ENCODE measurements at regions not wholly inside any gene's neighbourhood (a gene's known extent, or its start where the extent isn't known, plus 50 kb on each side); places are given as distances from the start of the nearest gene placed in this dataset.

DNA sequence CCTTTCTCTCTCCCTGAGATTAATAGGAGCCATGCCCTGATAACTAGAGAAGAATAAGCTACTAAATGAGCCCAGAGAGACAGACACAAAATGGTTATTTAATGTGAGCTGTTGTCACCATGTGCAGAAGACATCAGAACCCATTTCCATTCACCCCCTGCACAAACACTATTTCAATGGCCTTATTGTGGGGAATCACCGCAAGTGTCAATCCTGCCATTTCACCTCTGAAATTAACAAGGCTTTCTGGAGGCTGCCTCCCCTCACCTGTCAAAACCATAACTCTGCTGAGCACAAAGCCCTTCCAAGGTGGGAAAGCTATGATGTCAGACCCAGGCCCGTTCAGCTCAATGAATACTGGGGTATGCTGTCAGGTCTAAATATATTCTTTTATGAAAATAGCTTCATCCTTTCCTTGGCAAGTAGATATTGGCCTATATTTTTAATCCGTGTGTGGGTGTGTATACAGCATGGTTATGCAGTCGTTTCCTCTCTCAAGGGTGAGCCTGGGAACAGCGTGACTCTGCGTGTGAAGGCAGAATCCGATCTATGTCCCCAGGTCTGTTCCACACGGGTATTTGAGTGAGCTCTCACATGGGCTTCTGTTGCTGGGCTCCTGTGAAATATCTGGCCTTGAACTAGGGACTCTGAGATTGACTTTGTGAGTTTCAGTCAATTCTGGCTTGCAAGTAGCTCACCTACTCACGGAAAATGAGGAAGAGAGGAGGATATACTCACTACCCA, 266.3 kb downstream of the FBXW7 start:
- Histone ChIP-seq H3K4me3 (ENCODE audit: low read depth in 1 of 2, low read length in 2 of 2) (no peak overlapping the region), H3K4me1 (ENCODE audit: control insufficient read depth in 1 of 2, insufficient read depth in 2 of 2, low read length in 2 of 2) (no peaks in the 10 kb centered on the region), H3K36me3 (ENCODE audit: control insufficient read depth in 1 of 2, insufficient read depth in 2 of 2, low read length in 2 of 2) (no peaks in the 10 kb centered on the region), H3K27me3 (ENCODE audit: control insufficient read depth in 1 of 2, insufficient read depth in 2 of 2, low read length in 2 of 2) (no peaks in the 10 kb centered on the region), H3K9me3 (ENCODE audit: control insufficient read depth in 1 of 2, low read length in 2 of 2) (no peaks in the 10 kb centered on the region), H3K27ac (ENCODE audit: low read depth, low read length) (no peak overlapping the region), H3K9ac (ENCODE audit: low read depth in 1 of 2, low read length in 2 of 2) (no peak overlapping the region)

DNA sequence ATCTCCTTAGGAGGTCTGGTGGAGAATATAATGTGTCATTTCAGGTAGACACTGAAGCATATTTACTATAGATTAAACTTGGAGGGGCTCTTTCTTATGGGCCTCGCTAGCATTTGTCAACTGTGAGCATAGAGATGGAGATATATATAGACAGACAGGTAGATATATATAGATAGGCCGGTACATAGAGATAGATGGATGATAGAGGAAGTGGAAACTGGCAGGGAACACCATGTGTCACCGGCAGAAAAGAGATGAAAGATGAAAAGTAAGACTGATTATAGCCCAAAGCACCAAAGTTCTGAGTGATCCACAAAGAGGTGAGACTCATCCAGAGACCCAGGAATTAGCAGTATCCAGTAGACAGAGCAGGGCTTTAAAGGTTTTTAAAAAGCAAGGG, 268.1 kb downstream of the FBXW7 start:
- H3K4me1 ChIP-seq (ENCODE audit: control insufficient read depth in 1 of 2, insufficient read depth in 2 of 2, low read length in 2 of 2), result no peaks in the 10 kb centered on the region
- no peaks in the 10 kb centered on the region for H3K9me3 ChIP-seq (ENCODE audit: control insufficient read depth in 1 of 2, low read length in 2 of 2)
- H3K36me3 ChIP-seq (ENCODE audit: control insufficient read depth in 1 of 2, insufficient read depth in 2 of 2, low read length in 2 of 2), result no peaks in the 10 kb centered on the region
- no peak overlapping the region for H3K27ac ChIP-seq (ENCODE audit: low read depth, low read length)
- no peaks in the 10 kb centered on the region for H3K27me3 ChIP-seq (ENCODE audit: control insufficient read depth in 1 of 2, insufficient read depth in 2 of 2, low read length in 2 of 2)
- no peak overlapping the region for H3K9ac ChIP-seq (ENCODE audit: low read depth in 1 of 2, low read length in 2 of 2)
- no peak overlapping the region for H3K4me3 ChIP-seq (ENCODE audit: low read depth in 1 of 2, low read length in 2 of 2)

DNA sequence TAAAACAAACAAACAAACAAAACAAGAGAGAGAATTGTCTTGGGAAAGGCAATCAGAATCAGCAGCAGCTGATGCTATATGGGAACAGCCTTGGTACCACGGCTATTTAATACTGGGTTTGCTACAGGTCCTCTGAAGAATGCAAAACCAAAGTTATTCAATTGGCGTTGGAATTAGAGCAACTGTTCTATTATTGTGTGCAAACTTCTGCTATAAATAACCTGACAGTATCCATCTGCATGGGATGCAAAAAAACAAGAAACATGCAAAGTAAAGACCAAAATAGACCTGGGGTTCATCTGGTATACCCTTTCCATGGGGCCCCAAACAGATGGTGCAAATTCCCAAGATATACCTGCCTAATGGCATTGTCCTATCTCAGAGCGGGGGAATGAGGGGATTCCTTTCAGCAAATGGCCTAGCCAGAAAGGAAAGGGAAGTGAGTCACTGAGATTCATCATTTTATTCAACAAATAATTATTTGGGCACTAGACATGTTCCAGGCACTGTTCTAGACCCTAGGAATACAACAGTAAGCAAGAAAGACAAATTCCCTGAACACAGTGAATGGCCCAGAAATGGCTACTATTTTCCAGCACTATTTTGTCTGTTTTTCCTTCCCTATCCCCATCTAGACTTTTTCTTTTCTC, 268.9 kb downstream of the FBXW7 start:
- no peak overlapping the region for H3K27ac ChIP-seq (ENCODE audit: low read depth, low read length)
- no peak overlapping the region for H3K4me3 ChIP-seq (ENCODE audit: low read depth in 1 of 2, low read length in 2 of 2)
- no peaks in the 10 kb centered on the region for H3K4me1 ChIP-seq (ENCODE audit: control insufficient read depth in 1 of 2, insufficient read depth in 2 of 2, low read length in 2 of 2)
- no peaks in the 10 kb centered on the region for H3K36me3 ChIP-seq (ENCODE audit: control insufficient read depth in 1 of 2, insufficient read depth in 2 of 2, low read length in 2 of 2)
- H3K27me3 ChIP-seq (ENCODE audit: control insufficient read depth in 1 of 2, insufficient read depth in 2 of 2, low read length in 2 of 2), result no peaks in the 10 kb centered on the region
- H3K9ac ChIP-seq (ENCODE audit: low read depth in 1 of 2, low read length in 2 of 2), result no peak overlapping the region
- H3K9me3 ChIP-seq (ENCODE audit: control insufficient read depth in 1 of 2, low read length in 2 of 2), result no peaks in the 10 kb centered on the region

DNA sequence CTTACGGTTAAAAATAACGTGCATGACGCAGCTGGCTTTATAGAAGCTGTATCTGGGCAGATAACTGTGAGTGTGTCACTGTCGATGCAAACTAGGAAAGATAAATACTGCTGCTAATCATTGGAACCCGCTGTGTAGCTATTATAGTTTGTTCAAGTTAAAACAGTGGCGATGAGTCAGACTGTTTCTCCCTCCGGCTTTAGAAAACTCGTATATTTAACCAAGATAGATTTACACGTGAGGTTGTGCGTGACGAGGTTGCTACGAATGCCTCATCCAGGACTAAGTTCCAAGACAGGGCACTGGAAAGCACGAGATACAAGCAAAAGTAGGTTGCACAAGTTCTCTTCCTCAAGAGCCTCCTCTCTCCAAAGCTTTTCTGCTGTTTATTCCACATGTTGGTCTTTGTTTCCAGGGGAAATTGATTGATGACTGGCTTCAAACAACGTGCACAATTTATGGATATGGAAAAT, 270.7 kb downstream of the FBXW7 start:
- Histone ChIP-seq H3K36me3 (ENCODE audit: control insufficient read depth in 1 of 2, insufficient read depth in 2 of 2, low read length in 2 of 2) (no peaks in the 10 kb centered on the region), H3K4me1 (ENCODE audit: control insufficient read depth in 1 of 2, insufficient read depth in 2 of 2, low read length in 2 of 2) (no peaks in the 10 kb centered on the region), H3K4me3 (ENCODE audit: low read depth in 1 of 2, low read length in 2 of 2) (no peak overlapping the region), H3K9me3 (ENCODE audit: control insufficient read depth in 1 of 2, low read length in 2 of 2) (no peaks in the 10 kb centered on the region), H3K27me3 (ENCODE audit: control insufficient read depth in 1 of 2, insufficient read depth in 2 of 2, low read length in 2 of 2) (no peaks in the 10 kb centered on the region), H3K9ac (ENCODE audit: low read depth in 1 of 2, low read length in 2 of 2) (no peak overlapping the region), H3K27ac (ENCODE audit: low read depth, low read length) (no peak overlapping the region)

- H3K27ac ChIP-seq (ENCODE audit: low read depth, low read length), result no peak overlapping the region
- no peaks in the 10 kb centered on the region for H3K36me3 ChIP-seq (ENCODE audit: control insufficient read depth in 1 of 2, insufficient read depth in 2 of 2, low read length in 2 of 2)
- H3K4me3 ChIP-seq (ENCODE audit: low read depth in 1 of 2, low read length in 2 of 2), result no peak overlapping the region
- H3K9me3 ChIP-seq (ENCODE audit: control insufficient read depth in 1 of 2, low read length in 2 of 2), result no peaks in the 10 kb centered on the region
- H3K4me1 ChIP-seq (ENCODE audit: control insufficient read depth in 1 of 2, insufficient read depth in 2 of 2, low read length in 2 of 2), result no peaks in the 10 kb centered on the region
- H3K27me3 ChIP-seq (ENCODE audit: control insufficient read depth in 1 of 2, insufficient read depth in 2 of 2, low read length in 2 of 2), result no peaks in the 10 kb centered on the region
- no peak overlapping the region for H3K9ac ChIP-seq (ENCODE audit: low read depth in 1 of 2, low read length in 2 of 2)
These were observed 271.8 kb downstream of the FBXW7 start for GRCh38 chr4:152264106-152264505.

DNA sequence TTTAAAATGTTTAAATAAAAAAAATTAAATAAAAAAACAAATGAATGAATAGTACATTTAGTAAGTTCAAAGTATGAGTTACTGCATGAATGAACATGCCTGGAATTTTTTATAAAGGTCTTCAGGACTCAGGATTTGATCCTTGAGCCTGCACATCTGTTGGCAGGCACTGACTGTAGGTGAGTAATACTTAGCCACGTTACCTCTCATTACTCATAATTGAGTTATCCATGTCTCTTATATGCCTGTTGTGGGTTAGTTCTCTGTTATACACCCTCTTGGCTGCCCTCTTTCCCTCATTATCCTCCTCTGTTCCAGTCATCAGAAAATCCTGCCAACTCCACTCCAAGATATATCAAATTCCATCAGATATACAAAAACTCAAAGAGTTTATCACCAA, 276.0 kb downstream of the FBXW7 start:
- H3K4me3 ChIP-seq (ENCODE audit: low read depth in 1 of 2, low read length in 2 of 2), result no peak overlapping the region
- H3K9me3 ChIP-seq (ENCODE audit: control insufficient read depth in 1 of 2, low read length in 2 of 2), result no peaks in the 10 kb centered on the region
- no peaks in the 10 kb centered on the region for H3K36me3 ChIP-seq (ENCODE audit: control insufficient read depth in 1 of 2, insufficient read depth in 2 of 2, low read length in 2 of 2)
- H3K27me3 ChIP-seq (ENCODE audit: control insufficient read depth in 1 of 2, insufficient read depth in 2 of 2, low read length in 2 of 2), result no peaks in the 10 kb centered on the region
- no peak overlapping the region for H3K9ac ChIP-seq (ENCODE audit: low read depth in 1 of 2, low read length in 2 of 2)
- peaks cover 0 to 4% of the 10 kb centered on the region in 2 donors for H3K4me1 ChIP-seq (ENCODE audit: control insufficient read depth in 1 of 2, insufficient read depth in 2 of 2, low read length in 2 of 2)
- H3K27ac ChIP-seq (ENCODE audit: low read depth, low read length), result no peak overlapping the region

DNA sequence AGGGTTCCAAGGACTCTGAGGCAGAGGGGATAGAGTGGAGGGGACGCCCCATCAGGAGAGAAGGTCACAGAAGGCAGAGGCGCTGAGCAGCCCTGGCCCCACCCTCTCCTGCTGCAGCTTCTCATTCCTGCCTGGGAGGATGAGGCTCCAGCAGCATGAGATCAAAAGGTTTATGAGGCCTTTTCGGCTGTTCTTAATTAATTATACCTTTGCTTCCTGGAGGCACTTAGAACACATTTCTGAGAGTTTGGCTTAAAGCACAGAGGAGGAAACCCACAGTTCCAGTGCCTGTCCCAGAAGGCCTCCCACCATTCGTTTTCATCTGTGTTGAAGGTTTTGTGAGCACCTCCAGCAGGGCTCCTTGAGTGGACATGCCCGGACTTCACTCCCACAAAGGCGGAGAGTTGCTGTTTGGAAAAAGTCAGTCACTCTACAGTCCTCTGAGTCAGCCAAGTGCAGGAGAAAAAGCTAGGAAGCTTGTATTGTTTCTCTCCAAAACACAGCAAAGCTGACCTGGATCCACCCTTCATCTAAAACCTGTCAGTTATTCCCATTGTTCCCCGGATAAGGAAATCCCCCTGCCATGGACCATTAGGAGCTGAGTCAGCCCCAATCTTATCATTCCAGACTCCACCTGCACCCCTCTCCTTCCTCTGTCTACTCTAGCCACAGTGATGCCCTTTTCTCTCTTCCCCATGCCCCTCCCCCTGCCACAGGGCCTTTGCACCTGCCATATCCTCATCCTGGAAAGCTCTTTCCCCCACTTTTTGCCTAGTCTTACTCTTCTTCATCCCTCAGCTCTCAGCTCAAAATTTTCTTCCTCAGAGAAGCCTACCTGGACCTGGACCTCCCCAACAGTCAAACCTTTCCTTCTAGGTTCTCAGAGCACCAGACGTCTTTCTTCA, 276.8 kb downstream of the FBXW7 start:
- no peak overlapping the region for H3K4me3 ChIP-seq (ENCODE audit: low read depth in 1 of 2, low read length in 2 of 2)
- H3K27me3 ChIP-seq (ENCODE audit: control insufficient read depth in 1 of 2, insufficient read depth in 2 of 2, low read length in 2 of 2), result no peaks in the 10 kb centered on the region
- no peak overlapping the region for H3K27ac ChIP-seq (ENCODE audit: low read depth, low read length)
- H3K9ac ChIP-seq (ENCODE audit: low read depth in 1 of 2, low read length in 2 of 2), result no peak overlapping the region
- H3K36me3 ChIP-seq (ENCODE audit: control insufficient read depth in 1 of 2, insufficient read depth in 2 of 2, low read length in 2 of 2), result no peaks in the 10 kb centered on the region
- H3K9me3 ChIP-seq (ENCODE audit: control insufficient read depth in 1 of 2, low read length in 2 of 2), result no peaks in the 10 kb centered on the region
- H3K4me1 ChIP-seq (ENCODE audit: control insufficient read depth in 1 of 2, insufficient read depth in 2 of 2, low read length in 2 of 2), result peaks cover 0 to 4% of the 10 kb centered on the region in 2 donors

DNA sequence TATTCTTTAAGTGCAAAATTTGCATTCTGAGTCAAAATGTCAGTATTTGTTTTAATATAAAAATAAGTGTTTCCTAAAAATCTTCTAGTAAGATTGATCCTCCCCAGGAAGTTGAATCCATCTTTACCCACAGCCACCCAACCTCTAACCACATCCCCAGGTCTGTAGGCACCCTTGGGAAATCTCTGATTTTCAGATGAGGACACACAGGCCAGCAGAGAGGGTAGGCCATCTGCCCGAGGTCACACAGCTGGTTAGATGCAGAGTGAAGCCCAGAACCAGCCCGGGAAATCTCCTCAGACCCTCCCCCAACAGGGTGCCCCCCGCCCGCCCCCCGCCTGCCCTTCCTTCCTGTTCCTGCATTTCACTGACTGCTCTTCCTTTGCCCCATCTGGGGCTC, 277.5 kb downstream of the FBXW7 start:
- H3K27ac ChIP-seq (ENCODE audit: low read depth, low read length), result no peak overlapping the region
- H3K9me3 ChIP-seq (ENCODE audit: control insufficient read depth in 1 of 2, low read length in 2 of 2), result no peaks in the 10 kb centered on the region
- no peaks in the 10 kb centered on the region for H3K36me3 ChIP-seq (ENCODE audit: control insufficient read depth in 1 of 2, insufficient read depth in 2 of 2, low read length in 2 of 2)
- H3K9ac ChIP-seq (ENCODE audit: low read depth in 1 of 2, low read length in 2 of 2), result no peak overlapping the region
- H3K4me1 ChIP-seq (ENCODE audit: control insufficient read depth in 1 of 2, insufficient read depth in 2 of 2, low read length in 2 of 2), result peaks cover 0 to 4% of the 10 kb centered on the region in 2 donors
- H3K27me3 ChIP-seq (ENCODE audit: control insufficient read depth in 1 of 2, insufficient read depth in 2 of 2, low read length in 2 of 2), result no peaks in the 10 kb centered on the region
- no peak overlapping the region for H3K4me3 ChIP-seq (ENCODE audit: low read depth in 1 of 2, low read length in 2 of 2)

GRCh38 chr4:152257601-152258066, 278.3 kb downstream of the FBXW7 start:
- H3K27ac ChIP-seq (ENCODE audit: low read depth, low read length), result no peak overlapping the region
- peaks cover 0 to 4% of the 10 kb centered on the region in 2 donors for H3K4me1 ChIP-seq (ENCODE audit: control insufficient read depth in 1 of 2, insufficient read depth in 2 of 2, low read length in 2 of 2)
- H3K36me3 ChIP-seq (ENCODE audit: control insufficient read depth in 1 of 2, insufficient read depth in 2 of 2, low read length in 2 of 2), result no peaks in the 10 kb centered on the region
- no peak overlapping the region for H3K4me3 ChIP-seq (ENCODE audit: low read depth in 1 of 2, low read length in 2 of 2)
- H3K9ac ChIP-seq (ENCODE audit: low read depth in 1 of 2, low read length in 2 of 2), result no peak overlapping the region
- no peaks in the 10 kb centered on the region for H3K9me3 ChIP-seq (ENCODE audit: control insufficient read depth in 1 of 2, low read length in 2 of 2)
- no peaks in the 10 kb centered on the region for H3K27me3 ChIP-seq (ENCODE audit: control insufficient read depth in 1 of 2, insufficient read depth in 2 of 2, low read length in 2 of 2)

DNA sequence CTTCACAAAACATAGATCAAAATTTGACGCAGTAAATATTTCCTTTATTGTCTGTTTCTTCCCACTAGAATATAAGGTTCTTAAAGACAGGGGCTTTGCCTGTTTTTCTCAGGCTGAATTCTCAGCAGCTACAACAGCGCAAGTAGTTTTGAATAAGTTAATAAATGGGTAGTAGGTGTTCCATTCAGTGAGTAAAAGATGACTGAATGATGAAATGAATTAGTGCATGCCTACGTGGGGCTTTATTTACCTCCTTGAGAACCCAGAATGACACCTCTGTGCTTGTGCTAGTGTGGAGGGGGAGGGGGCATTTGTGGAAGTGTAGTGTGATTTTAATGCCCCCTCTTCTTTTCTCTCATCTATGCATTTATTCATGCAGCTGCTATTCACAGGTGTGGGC, 278.9 kb downstream of the FBXW7 start:
- Histone ChIP-seq H3K9ac (ENCODE audit: low read depth in 1 of 2, low read length in 2 of 2) (no peak overlapping the region), H3K9me3 (ENCODE audit: control insufficient read depth in 1 of 2, low read length in 2 of 2) (no peaks in the 10 kb centered on the region), H3K27ac (ENCODE audit: low read depth, low read length) (no peak overlapping the region), H3K36me3 (ENCODE audit: control insufficient read depth in 1 of 2, insufficient read depth in 2 of 2, low read length in 2 of 2) (no peaks in the 10 kb centered on the region), H3K4me3 (ENCODE audit: low read depth in 1 of 2, low read length in 2 of 2) (no peak overlapping the region), H3K4me1 (ENCODE audit: control insufficient read depth in 1 of 2, insufficient read depth in 2 of 2, low read length in 2 of 2) (peaks cover 0 to 4% of the 10 kb centered on the region in 2 donors), H3K27me3 (ENCODE audit: control insufficient read depth in 1 of 2, insufficient read depth in 2 of 2, low read length in 2 of 2) (no peaks in the 10 kb centered on the region)

All from duodenal mucosa (tissue), 2 donors.